T-cell (primary cell): ENCODE measurements at regions not wholly inside any gene's neighbourhood (a gene's known extent, or its start where the extent isn't known, plus 50 kb on each side); places are given as distances from the start of the nearest gene placed in this dataset.

Source experiments
- ATAC-seq, 4 experiments: fragments of 200-7000 bp in 3 of 4; fragments of 150-1000 bp in 1 of 4; cut with Tn5 transposase; replicated peaks in 1 of 4; 1 replicate in 3 of 4; 2 replicates in 1 of 4; pipeline ENCODE4 v1.10.0; 2021; ENCODE audit warnings: moderate library complexity in 3 of 4, mild to moderate bottlenecking in 2 of 4, moderate number of reproducible peaks in 1 of 4
- CTCF ChIA-PET, 2 donors: fragments of 300-600 bp; sonication (Branson Sonifier 250); formaldehyde crosslinking; loops; one replicate each; lab custom pipeline; 2022; ENCODE audit warnings: antibody characterized with exemption in 2 of 2; lab: Charles Lee
- POLR2A ChIA-PET, 2 donors: fragments of 300-600 bp; sonication (Branson Sonifier 250); formaldehyde crosslinking; loops; one replicate each; lab custom pipeline; 2022; ENCODE audit warnings: antibody characterized with exemption in 2 of 2; lab: Charles Lee
- DNase-seq, 35 experiments: peaks; one replicate each; pipeline versions ENCODE4 v3.0.0 to v3.0.0-alpha.2; 2013 to 2023
- H3K27ac ChIP-seq: one replicate; pipeline ENCODE4 v1.5.1; 2013; ENCODE audit warnings: low read length
- H3K27me3 ChIP-seq, 2 experiments: replicated peaks in 1 of 2; 1 replicate in 1 of 2; 2 replicates in 1 of 2; pipeline versions ENCODE4 v1.6.1 to v1.7.0; 2013; ENCODE audit warnings: low read length in 1 of 2, mixed read lengths in 1 of 2; ENCODE audit not compliant: control insufficient read depth in 2 of 2, insufficient read depth in 2 of 2; ENCODE audit errors: extremely low read depth in 1 of 2
- H3K36me3 ChIP-seq, 2 donors: 1 replicate in 1 of 2; 2 replicates in 1 of 2; pipeline versions ENCODE4 v1.6.1 to v1.7.0; 2013; ENCODE audit warnings: low read length in 1 of 2; ENCODE audit not compliant: control insufficient read depth in 2 of 2, insufficient read depth in 1 of 2; ENCODE audit errors: extremely low read depth in 1 of 2
- H3K4me1 ChIP-seq, 2 experiments: 1 replicate in 1 of 2; 2 replicates in 1 of 2; pipeline versions ENCODE4 v1.6.1 to v1.7.0; 2013; ENCODE audit warnings: low read length in 2 of 2, mixed read lengths in 1 of 2; ENCODE audit not compliant: insufficient read depth in 2 of 2, control insufficient read depth in 1 of 2; ENCODE audit errors: extremely low read depth in 1 of 2
- H3K4me3 ChIP-seq, 2 donors: 1 replicate in 1 of 2; 2 replicates in 1 of 2; pipeline versions ENCODE4 v1.5.1 to v1.7.0; 2013; ENCODE audit warnings: mild to moderate bottlenecking in 2 of 2, low read length in 1 of 2, moderate library complexity in 1 of 2; ENCODE audit not compliant: control insufficient read depth in 1 of 2; ENCODE audit errors: extremely low read depth in 1 of 2
- H3K9me3 ChIP-seq: 2 replicates; pipeline ENCODE4 v1.7.0; 2013
- H3K27ac Mint-ChIP-seq, 2 donors: one replicate each; pipeline ENCODE4 v1.8.0; 2020 to 2021; ENCODE audit warnings: mild to moderate bottlenecking in 2 of 2, mixed read lengths in 2 of 2
- H3K27me3 Mint-ChIP-seq, 2 donors: one replicate each; pipeline ENCODE4 v1.8.0; 2021 to 2022; ENCODE audit warnings: mixed read lengths in 2 of 2
- H3K36me3 Mint-ChIP-seq: one replicate; pipeline ENCODE4 v1.8.0; 2021; ENCODE audit warnings: mixed read lengths
- H3K4me1 Mint-ChIP-seq, 3 donors: one replicate each; pipeline ENCODE4 v1.8.0; 2020 to 2022; ENCODE audit warnings: mixed read lengths in 3 of 3, mild to moderate bottlenecking in 1 of 3
- H3K4me3 Mint-ChIP-seq, 3 donors: one replicate each; pipeline ENCODE4 v1.8.0; 2020 to 2022; ENCODE audit warnings: mild to moderate bottlenecking in 3 of 3, mixed read lengths in 3 of 3, moderate library complexity in 3 of 3
- H3K9me3 Mint-ChIP-seq, 3 donors: one replicate each; pipeline ENCODE4 v1.8.0; 2020 to 2022; ENCODE audit warnings: mixed read lengths in 3 of 3
- WGBS: methylation state at CpG from one replicate; pipeline ENCODE4 v1.1.5; 2013; ENCODE audit warnings: missing lambda C conversion rate; ENCODE audit not compliant: insufficient coverage; 5-methylcytosine and 5-hydroxymethylcytosine counted together

GRCh38 chr16:9422762-9423513 is 331.5 kb downstream of the HAPSTR1 start:
- no peak for DNase-seq
- Mint-ChIP-seq H3K9me3 (peaks cover 0 to 16% (median 5%) of the 10 kb centered on the region in 3 donors), H3K4me1 (no peaks in the 10 kb centered on the region), H3K36me3 (no peaks in the 10 kb centered on the region), H3K27me3 (peaks cover 1 to 4% of the 10 kb centered on the region in 2 donors), H3K4me3 (no peak overlapping the region), H3K27ac (no peak overlapping the region)
- Histone ChIP-seq H3K27ac (no peak overlapping the region), H3K36me3 (no peaks in the 10 kb centered on the region), H3K9me3 (no peaks in the 10 kb centered on the region), H3K4me1 (no peaks in the 10 kb centered on the region), H3K4me3 (no peak overlapping the region), H3K27me3 (peaks cover 0 to 2% of the 10 kb centered on the region in 2 experiments)
- WGBS, result 77% methylated on average over 6 of the region's 7 CpGs
- POLR2A ChIA-PET, result no interaction called here
- CTCF ChIA-PET, result no interaction called here
- no peak for ATAC-seq

GRCh38 chr16:9425236-9425635 is 333.8 kb downstream of the HAPSTR1 start:
- CTCF ChIA-PET, result no interaction called here
- Mint-ChIP-seq H3K9me3 (peaks cover 0 to 10% (median 0%) of the 10 kb centered on the region in 3 donors), H3K27me3 (no peaks in the 10 kb centered on the region), H3K4me1 (no peaks in the 10 kb centered on the region), H3K36me3 (no peaks in the 10 kb centered on the region), H3K27ac (no peak overlapping the region), H3K4me3 (no peak overlapping the region)
- Histone ChIP-seq H3K27ac (no peak overlapping the region), H3K27me3 (peaks cover 0 to 2% of the 10 kb centered on the region in 2 experiments), H3K4me3 (no peak overlapping the region), H3K4me1 (no peaks in the 10 kb centered on the region), H3K9me3 (no peaks in the 10 kb centered on the region), H3K36me3 (no peaks in the 10 kb centered on the region)
- POLR2A ChIA-PET, result no interaction called here
- 14% methylated on average over 1 of the region's 3 CpGs for WGBS
- DNase-seq, result no peak
- ATAC-seq, result no peak

GRCh38 chr16:9428355-9429005 is 337.0 kb downstream of the HAPSTR1 start:
- Mint-ChIP-seq H3K36me3 (no peaks in the 10 kb centered on the region), H3K4me1 (no peaks in the 10 kb centered on the region), H3K9me3 (peaks cover 0 to 4% (median 0%) of the 10 kb centered on the region in 3 donors), H3K27ac (no peak overlapping the region), H3K4me3 (no peak overlapping the region), H3K27me3 (no peaks in the 10 kb centered on the region)
- H3K9me3 ChIP-seq, result no peaks in the 10 kb centered on the region
- peaks cover 0 to 2% of the 10 kb centered on the region in 2 experiments for H3K27me3 ChIP-seq
- no peaks in the 10 kb centered on the region for H3K36me3 ChIP-seq
- ChIA-PET POLR2A (no interaction called here), CTCF (no interaction called here)
- DNase-seq, result no peak
- no peak overlapping the region for H3K4me3 ChIP-seq
- H3K4me1 ChIP-seq, result no peaks in the 10 kb centered on the region
- 65% methylated on average over 2 of the region's 7 CpGs for whole genome bisulfite sequencing
- H3K27ac ChIP-seq, result no peak overlapping the region
- no peak for ATAC-seq

GRCh38 chr16:9429646-9430330 is 338.3 kb downstream of the HAPSTR1 start:
- POLR2A ChIA-PET, result no interaction called here
- WGBS, result 87% methylated on average over 7 of the region's 10 CpGs
- H3K9me3 ChIP-seq, result no peaks in the 10 kb centered on the region
- Mint-ChIP-seq H3K4me3 (no peak overlapping the region), H3K36me3 (no peaks in the 10 kb centered on the region), H3K27ac (no peak overlapping the region), H3K9me3 (peaks cover 0 to 4% (median 0%) of the 10 kb centered on the region in 3 donors), H3K27me3 (no peaks in the 10 kb centered on the region), H3K4me1 (no peaks in the 10 kb centered on the region)
- CTCF ChIA-PET, result interaction anchor here in 1 of 2 donors (0.6 kb wide), 1 partner anchor 815 kb away, joined by 3 read pairs; no protein-coding TSS in a partner anchor
- no peaks in the 10 kb centered on the region for H3K4me1 ChIP-seq
- no peak overlapping the region for H3K27ac ChIP-seq
- H3K4me3 ChIP-seq, result no peak overlapping the region
- peaks cover 0 to 2% of the 10 kb centered on the region in 2 experiments for H3K27me3 ChIP-seq
- H3K36me3 ChIP-seq, result no peaks in the 10 kb centered on the region
- ATAC-seq, result no peak
- no peak for DNase-seq

GRCh38 chr16:9434659-9435058 is 343.2 kb downstream of the HAPSTR1 start:
- Mint-ChIP-seq H3K9me3 (peaks cover 2 to 9% (median 8%) of the 10 kb centered on the region in 3 donors), H3K27me3 (no peaks in the 10 kb centered on the region), H3K27ac (no peak overlapping the region), H3K36me3 (no peaks in the 10 kb centered on the region), H3K4me3 (no peak overlapping the region), H3K4me1 (no peaks in the 10 kb centered on the region)
- WGBS, result no CpG with 5 or more reads among the region's 2 CpGs
- H3K27ac ChIP-seq, result no peak overlapping the region
- H3K27me3 ChIP-seq, result peaks cover 0 to 5% of the 10 kb centered on the region in 2 experiments
- ATAC-seq (no peak), DNase-seq (no peak)
- no peaks in the 10 kb centered on the region for H3K36me3 ChIP-seq
- no peaks in the 10 kb centered on the region for H3K4me1 ChIP-seq
- CTCF ChIA-PET, result no interaction called here
- POLR2A ChIA-PET, result no interaction called here
- H3K9me3 ChIP-seq, result no peaks in the 10 kb centered on the region
- H3K4me3 ChIP-seq, result no peak overlapping the region

GRCh38 chr16:9436175-9436574 is 344.7 kb downstream of the HAPSTR1 start:
- CTCF ChIA-PET, result no interaction called here
- H3K27ac ChIP-seq, result no peak overlapping the region
- no peaks in the 10 kb centered on the region for H3K9me3 ChIP-seq
- POLR2A ChIA-PET, result no interaction called here
- no peaks in the 10 kb centered on the region for H3K36me3 Mint-ChIP-seq
- H3K27ac Mint-ChIP-seq, result no peak overlapping the region
- DNase-seq, result no peak
- H3K27me3 Mint-ChIP-seq, result no peaks in the 10 kb centered on the region
- H3K27me3 ChIP-seq, result peaks cover 0 to 5% of the 10 kb centered on the region in 2 experiments
- peaks cover 2 to 9% (median 8%) of the 10 kb centered on the region in 3 donors for H3K9me3 Mint-ChIP-seq
- 71% methylated on average over 3 of the region's 6 CpGs for WGBS
- ATAC-seq, result no peak
- no peaks in the 10 kb centered on the region for H3K4me1 ChIP-seq
- H3K4me3 Mint-ChIP-seq, result no peak overlapping the region
- no peaks in the 10 kb centered on the region for H3K36me3 ChIP-seq
- no peaks in the 10 kb centered on the region for H3K4me1 Mint-ChIP-seq
- H3K4me3 ChIP-seq, result no peak overlapping the region
